ENCODE measurements at regions not wholly inside any gene's neighbourhood (a gene's known extent, or its start where the extent isn't known, plus 50 kb on each side); places are given as distances from the start of the nearest gene placed in this dataset.
"Not testable (repeated sequence)": the region's sequence is repeated elsewhere in the genome, so short reads cannot be mapped to it uniquely, and the experiment has no call there.

- H3K4me1 ChIP-seq (ENCODE audit: control insufficient read depth in 1 of 2, insufficient read depth in 2 of 2, low read length in 2 of 2); intact Hi-C loops (cut with DNase I); ATAC-seq (ENCODE audit: low FRiP score); H3K27ac ChIP-seq (ENCODE audit: low read depth in 1 of 2, low read length in 2 of 2); H3K9me3 ChIP-seq (ENCODE audit: control insufficient read depth, low read length); H3K36me3 ChIP-seq (ENCODE audit: control insufficient read depth in 1 of 2, insufficient read depth in 2 of 2, low read length in 1 of 2); H3K4me3 ChIP-seq (ENCODE audit: low read length in 2 of 2); DNase-seq; H3K27me3 ChIP-seq (ENCODE audit: control insufficient read depth in 1 of 2, insufficient read depth in 2 of 2, low read length in 1 of 2): not testable (repeated sequence)
- 40 to 63% methylated on average over 1 of the region's 1 CpG for WGBS, 2 donors
Measured at GRCh38 chr15:19964480-19964879, 577.1 kb downstream of the GOLGA6L6 start.

GRCh38 chr15:19956124-19956796 lies 585.3 kb downstream of the GOLGA6L6 start:
- H3K27ac ChIP-seq (ENCODE audit: low read depth in 1 of 2, low read length in 2 of 2): no peak overlapping the region
- H3K4me3 ChIP-seq (ENCODE audit: low read length in 2 of 2): no peak overlapping the region
- WGBS, 2 donors: 72 to 73% methylated on average over 4 of the region's 4 CpGs
- no peak for DNase-seq
- no peaks in the 10 kb centered on the region for H3K9me3 ChIP-seq (ENCODE audit: control insufficient read depth, low read length)
- ATAC-seq (ENCODE audit: low FRiP score): no peak
- H3K36me3 ChIP-seq (ENCODE audit: control insufficient read depth in 1 of 2, insufficient read depth in 2 of 2, low read length in 1 of 2): no peaks in the 10 kb centered on the region
- intact Hi-C loops (cut with DNase I): no loop called here
- H3K27me3 ChIP-seq (ENCODE audit: control insufficient read depth in 1 of 2, insufficient read depth in 2 of 2, low read length in 1 of 2): no peaks in the 10 kb centered on the region
- no peaks in the 10 kb centered on the region for H3K4me1 ChIP-seq (ENCODE audit: control insufficient read depth in 1 of 2, insufficient read depth in 2 of 2, low read length in 2 of 2)

GRCh38 chr15:19944261-19944888 lies 597.2 kb downstream of the GOLGA6L6 start:
- Histone ChIP-seq H3K36me3 (ENCODE audit: control insufficient read depth in 1 of 2, insufficient read depth in 2 of 2, low read length in 1 of 2) (no peaks in the 10 kb centered on the region), H3K4me1 (ENCODE audit: control insufficient read depth in 1 of 2, insufficient read depth in 2 of 2, low read length in 2 of 2) (no peaks in the 10 kb centered on the region), H3K9me3 (ENCODE audit: control insufficient read depth, low read length) (no peaks in the 10 kb centered on the region), H3K4me3 (ENCODE audit: low read length in 2 of 2) (no peak overlapping the region), H3K27me3 (ENCODE audit: control insufficient read depth in 1 of 2, insufficient read depth in 2 of 2, low read length in 1 of 2) (peaks cover 0 to 5% of the 10 kb centered on the region in 2 donors), H3K27ac (ENCODE audit: low read depth in 1 of 2, low read length in 2 of 2) (no peak overlapping the region)
- ATAC-seq (ENCODE audit: low FRiP score): no peak
- DNase-seq: no peak
- intact Hi-C loops (cut with DNase I): no loop called here
- WGBS, 2 donors: 34 to 44% methylated on average over 48 to 70 of the region's 70 CpGs

GRCh38 chr15:19943515-19943914 lies 598.1 kb downstream of the GOLGA6L6 start:
- H3K27me3 ChIP-seq (ENCODE audit: control insufficient read depth in 1 of 2, insufficient read depth in 2 of 2, low read length in 1 of 2): peaks cover 0 to 5% of the 10 kb centered on the region in 2 donors
- H3K4me3 ChIP-seq (ENCODE audit: low read length in 2 of 2): no peak overlapping the region
- no peaks in the 10 kb centered on the region for H3K36me3 ChIP-seq (ENCODE audit: control insufficient read depth in 1 of 2, insufficient read depth in 2 of 2, low read length in 1 of 2)
- DNase-seq (no peak), ATAC-seq (ENCODE audit: low FRiP score) (no peak)
- H3K4me1 ChIP-seq (ENCODE audit: control insufficient read depth in 1 of 2, insufficient read depth in 2 of 2, low read length in 2 of 2): no peaks in the 10 kb centered on the region
- H3K27ac ChIP-seq (ENCODE audit: low read depth in 1 of 2, low read length in 2 of 2): no peak overlapping the region
- intact Hi-C loops (cut with DNase I): no loop called here
- H3K9me3 ChIP-seq (ENCODE audit: control insufficient read depth, low read length): no peaks in the 10 kb centered on the region
- WGBS, 2 donors: 30 to 41% methylated on average over 23 to 51 of the region's 51 CpGs

- ATAC-seq (ENCODE audit: low FRiP score); H3K4me1 ChIP-seq (ENCODE audit: control insufficient read depth in 1 of 2, insufficient read depth in 2 of 2, low read length in 2 of 2); H3K4me3 ChIP-seq (ENCODE audit: low read length in 2 of 2); H3K36me3 ChIP-seq (ENCODE audit: control insufficient read depth in 1 of 2, insufficient read depth in 2 of 2, low read length in 1 of 2); intact Hi-C loops (cut with DNase I); H3K9me3 ChIP-seq (ENCODE audit: control insufficient read depth, low read length); H3K27ac ChIP-seq (ENCODE audit: low read depth in 1 of 2, low read length in 2 of 2); DNase-seq; H3K27me3 ChIP-seq (ENCODE audit: control insufficient read depth in 1 of 2, insufficient read depth in 2 of 2, low read length in 1 of 2): not testable (repeated sequence)
- WGBS, 2 donors: 32 to 33% methylated on average over 1 of the region's 1 CpG
Measured at GRCh38 chr15:19903281-19903680, 638.3 kb downstream of the GOLGA6L6 start.

GRCh38 chr15:19902388-19902787 lies 639.2 kb downstream of the GOLGA6L6 start:
- not testable (repeated sequence) for H3K4me1 ChIP-seq (ENCODE audit: control insufficient read depth in 1 of 2, insufficient read depth in 2 of 2, low read length in 2 of 2); H3K27ac ChIP-seq (ENCODE audit: low read depth in 1 of 2, low read length in 2 of 2)

GRCh38 chr15:19901414-19901813 lies 640.2 kb downstream of the GOLGA6L6 start:
- ATAC-seq (ENCODE audit: low FRiP score); H3K4me3 ChIP-seq (ENCODE audit: low read length in 2 of 2); H3K27ac ChIP-seq (ENCODE audit: low read depth in 1 of 2, low read length in 2 of 2); H3K36me3 ChIP-seq (ENCODE audit: control insufficient read depth in 1 of 2, insufficient read depth in 2 of 2, low read length in 1 of 2); intact Hi-C loops (cut with DNase I); H3K9me3 ChIP-seq (ENCODE audit: control insufficient read depth, low read length); DNase-seq; H3K4me1 ChIP-seq (ENCODE audit: control insufficient read depth in 1 of 2, insufficient read depth in 2 of 2, low read length in 2 of 2); H3K27me3 ChIP-seq (ENCODE audit: control insufficient read depth in 1 of 2, insufficient read depth in 2 of 2, low read length in 1 of 2): not testable (repeated sequence)
- WGBS, 2 donors: 58 to 65% methylated on average over 4 of the region's 4 CpGs

More at GRCh38 chr15:19902388-19902787, 639.2 kb downstream of the GOLGA6L6 start:
- H3K9me3 ChIP-seq (ENCODE audit: control insufficient read depth, low read length); intact Hi-C loops (cut with DNase I); DNase-seq; H3K36me3 ChIP-seq (ENCODE audit: control insufficient read depth in 1 of 2, insufficient read depth in 2 of 2, low read length in 1 of 2); ATAC-seq (ENCODE audit: low FRiP score); H3K4me3 ChIP-seq (ENCODE audit: low read length in 2 of 2); H3K27me3 ChIP-seq (ENCODE audit: control insufficient read depth in 1 of 2, insufficient read depth in 2 of 2, low read length in 1 of 2): not testable (repeated sequence)
- 64 to 69% methylated on average over 1 of the region's 1 CpG for WGBS, 2 donors

GRCh38 chr15:19899021-19899824 lies 642.4 kb downstream of the GOLGA6L6 start:
- DNase-seq: peak; percentile 35 to 72
- Histone ChIP-seq H3K4me3 (ENCODE audit: low read length in 2 of 2) (no peak overlapping the region), H3K27me3 (ENCODE audit: control insufficient read depth in 1 of 2, insufficient read depth in 2 of 2, low read length in 1 of 2) (no peaks in the 10 kb centered on the region), H3K36me3 (ENCODE audit: control insufficient read depth in 1 of 2, insufficient read depth in 2 of 2, low read length in 1 of 2) (no peaks in the 10 kb centered on the region), H3K27ac (ENCODE audit: low read depth in 1 of 2, low read length in 2 of 2) (no peak overlapping the region), H3K4me1 (ENCODE audit: control insufficient read depth in 1 of 2, insufficient read depth in 2 of 2, low read length in 2 of 2) (no peaks in the 10 kb centered on the region), H3K9me3 (ENCODE audit: control insufficient read depth, low read length) (no peaks in the 10 kb centered on the region)
- 63 to 64% methylated on average over 47 to 53 of the region's 53 CpGs for WGBS, 2 donors
- ATAC-seq (ENCODE audit: low FRiP score): no peak
- intact Hi-C loops (cut with DNase I): no loop called here

Data from aorta (tissue), 5 donors.